ENCODE measurements at regions not wholly inside any gene's neighbourhood (a gene's known extent, or its start where the extent isn't known, plus 50 kb on each side); places are given as distances from the start of the nearest gene placed in this dataset.
"Not testable (repeated sequence)": the region's sequence is repeated elsewhere in the genome, so short reads cannot be mapped to it uniquely, and the experiment has no call there.

GRCh38 chr9:108803428-108804065, 52.2 kb downstream of the ACTL7B start:
- no peak for DNase-seq (ENCODE audit: low read depth in 1 of 2, low spot score in 1 of 2)

- DNase-seq (ENCODE audit: low read depth in 1 of 2, low spot score in 1 of 2): no peak
Observed at GRCh38 chr9:108802967-108803366, 52.8 kb downstream of the ACTL7B start.

- no peak for DNase-seq (ENCODE audit: low read depth in 1 of 2, low spot score in 1 of 2)
Observed at GRCh38 chr9:108801949-108802348, 53.8 kb downstream of the ACTL7B start.

GRCh38 chr9:108800632-108801099, 55.1 kb downstream of the ACTL7B start:
- DNase-seq (ENCODE audit: low read depth in 1 of 2, low spot score in 1 of 2): no peak

GRCh38 chr9:108793573-108793972, 62.2 kb downstream of the ACTL7B start:
- no peak for DNase-seq (ENCODE audit: low read depth in 1 of 2, low spot score in 1 of 2)

GRCh38 chr9:108789742-108790141, 66.0 kb downstream of the ACTL7B start:
- no peak for DNase-seq (ENCODE audit: low read depth in 1 of 2, low spot score in 1 of 2)

GRCh38 chr9:108787690-108788048, 68.1 kb downstream of the ACTL7B start:
- DNase-seq (ENCODE audit: low read depth in 1 of 2, low spot score in 1 of 2): no peak

- no peak for DNase-seq (ENCODE audit: low read depth in 1 of 2, low spot score in 1 of 2)
Observed at GRCh38 chr9:108786901-108787689, 68.7 kb downstream of the ACTL7B start.

- DNase-seq (ENCODE audit: low read depth in 1 of 2, low spot score in 1 of 2): no peak
Observed at GRCh38 chr9:108786322-108786721, 69.5 kb downstream of the ACTL7B start.

GRCh38 chr9:108784998-108785397, 70.8 kb downstream of the ACTL7B start:
- no peak for DNase-seq (ENCODE audit: low read depth in 1 of 2, low spot score in 1 of 2)

- DNase-seq (ENCODE audit: low read depth in 1 of 2, low spot score in 1 of 2): no peak
Observed at GRCh38 chr9:108783731-108784495, 71.9 kb downstream of the ACTL7B start.

GRCh38 chr9:108783326-108783725, 72.5 kb downstream of the ACTL7B start:
- DNase-seq (ENCODE audit: low read depth in 1 of 2, low spot score in 1 of 2): no peak

GRCh38 chr9:108780942-108781734, 74.6 kb downstream of the ACTL7B start:
- DNase-seq (ENCODE audit: low read depth in 1 of 2, low spot score in 1 of 2): no peak

GRCh38 chr9:108779551-108780325, 76.0 kb downstream of the ACTL7B start:
- no peak for DNase-seq (ENCODE audit: low read depth in 1 of 2, low spot score in 1 of 2)

GRCh38 chr9:108776920-108777639, 78.7 kb downstream of the ACTL7B start:
- no peak for DNase-seq (ENCODE audit: low read depth in 1 of 2, low spot score in 1 of 2)

- no peak for DNase-seq (ENCODE audit: low read depth in 1 of 2, low spot score in 1 of 2)
Observed at GRCh38 chr9:108775901-108776306, 79.9 kb downstream of the ACTL7B start.

GRCh38 chr9:108774088-108774487, 81.7 kb downstream of the ACTL7B start:
- DNase-seq (ENCODE audit: low read depth in 1 of 2, low spot score in 1 of 2): not testable (repeated sequence)

- no peak for DNase-seq (ENCODE audit: low read depth in 1 of 2, low spot score in 1 of 2)
Observed at GRCh38 chr9:108772301-108772894, 83.4 kb downstream of the ACTL7B start.

- DNase-seq (ENCODE audit: low read depth in 1 of 2, low spot score in 1 of 2): no peak
Observed at GRCh38 chr9:108768744-108769143, 87.0 kb downstream of the ACTL7B start.

All from activated CD4-positive, alpha-beta T cell treated with anti-CD3 and anti-CD28 coated beads, Interleukin-2, amount 50 U/mL, for 24 hours (primary cell).